GM21515 (cell line): ENCODE measurements at regions not wholly inside any gene's neighbourhood (a gene's known extent, or its start where the extent isn't known, plus 50 kb on each side); places are given as distances from the start of the nearest gene placed in this dataset.
"Not testable (repeated sequence)": the region's sequence is repeated elsewhere in the genome, so short reads cannot be mapped to it uniquely, and the experiment has no call there.

ENCODE experiments used
- ATAC-seq: cut with Tn5 transposase; IDR thresholded peaks from one replicate; pipeline ENCODE4 v1.9.1; 2021; ENCODE audit not compliant: unreplicated experiment

DNA sequence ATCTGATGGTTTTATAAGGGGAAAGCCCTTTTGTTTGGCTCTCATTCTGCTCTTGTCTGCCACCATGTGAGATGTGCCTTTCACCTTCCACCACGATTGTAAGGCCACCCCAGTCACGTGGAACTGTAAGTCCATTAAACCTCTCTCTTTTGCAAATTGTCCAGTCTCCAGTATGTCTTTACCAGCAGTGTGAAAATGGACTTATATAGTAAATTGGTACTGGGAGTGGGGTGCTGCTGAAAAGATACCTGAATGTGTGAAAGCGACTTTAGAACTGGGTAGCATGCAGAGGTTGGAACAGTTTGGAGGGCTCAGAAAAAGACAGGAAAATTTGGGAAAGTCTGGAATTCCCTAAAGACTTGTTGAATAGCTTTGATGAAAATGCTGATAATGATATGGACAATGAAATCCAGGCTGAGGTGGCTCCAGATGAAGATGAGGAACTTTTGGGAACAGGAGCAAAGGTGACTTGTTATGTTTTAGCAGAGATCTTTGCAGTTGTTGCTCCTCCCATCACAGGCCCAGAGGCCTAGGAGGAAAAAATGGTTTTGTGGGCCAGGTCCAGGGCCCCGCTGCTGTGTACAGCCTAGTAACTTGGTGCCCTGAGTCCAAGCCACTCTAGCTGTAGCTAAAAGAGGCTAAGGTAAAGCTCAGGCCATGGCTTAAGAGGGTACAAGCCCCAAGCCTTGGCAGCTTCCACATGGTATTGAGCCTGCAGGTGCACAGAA lies 275.7 kb upstream of the NPSR1 start:
- no peak for ATAC-seq

- no peak for ATAC-seq
These were observed 272.6 kb upstream of the NPSR1 start for GRCh38 chr7:34385384-34385783.

DNA sequence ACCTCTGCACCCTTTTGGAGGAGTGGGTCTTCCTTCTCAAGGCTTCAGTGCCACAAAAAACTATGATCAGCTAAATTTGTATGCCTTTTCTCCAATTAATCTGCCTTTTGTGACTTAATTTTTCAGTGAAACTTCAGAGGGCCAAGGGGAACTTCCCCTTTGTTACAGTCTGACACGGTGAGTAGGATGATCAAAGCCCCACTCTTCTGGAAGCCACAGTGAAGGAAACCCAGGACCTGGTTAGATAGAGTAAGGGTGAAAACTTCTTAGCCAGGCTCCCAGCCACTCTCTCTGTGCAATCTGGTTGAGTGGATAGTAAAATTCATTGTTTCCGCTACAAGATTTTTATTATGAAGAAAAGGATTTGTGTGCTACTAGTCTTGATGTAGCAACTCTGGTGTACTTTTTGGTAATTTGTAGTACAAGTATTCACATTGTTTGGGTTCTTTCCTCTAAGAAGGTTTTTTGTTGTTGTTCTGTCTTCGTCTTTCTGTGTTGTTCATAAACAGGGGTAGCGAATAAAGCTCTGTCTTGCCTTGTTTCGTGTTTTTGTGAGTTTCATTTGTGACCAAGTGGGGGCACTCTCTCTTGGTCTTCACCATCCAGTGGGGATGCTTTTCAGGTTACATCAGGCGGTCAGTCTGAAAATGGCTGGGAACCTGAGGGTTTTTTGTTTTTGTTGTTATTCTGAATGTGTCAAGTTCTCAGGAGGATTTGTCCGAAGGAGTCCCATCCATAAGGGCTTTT lies 268.5 kb upstream of the NPSR1 start:
- no peak for ATAC-seq

- ATAC-seq, result no peak
These were observed 267.9 kb upstream of the NPSR1 start for GRCh38 chr7:34390103-34390502.

DNA sequence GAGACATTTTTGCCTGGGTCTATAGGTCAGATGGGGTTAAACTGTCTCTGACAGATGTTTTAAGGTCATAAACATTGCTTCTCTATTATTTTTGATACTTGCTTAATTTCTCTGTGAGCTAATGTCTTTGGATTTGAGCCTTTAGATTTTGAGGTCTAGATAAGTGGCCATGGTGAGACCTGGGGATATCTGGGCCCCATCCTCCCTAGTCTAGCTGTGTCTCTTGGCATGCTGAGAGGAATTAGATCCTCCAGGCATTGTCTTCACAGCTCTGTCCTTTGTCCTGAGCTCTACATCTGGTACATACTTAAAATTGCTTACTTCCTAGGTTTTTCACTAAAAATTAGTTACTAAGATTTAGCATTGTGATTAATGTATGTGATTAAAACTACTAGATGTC lies 265.0 kb upstream of the NPSR1 start:
- no peak for ATAC-seq

GRCh38 chr7:34396437-34397064 lies 261.5 kb upstream of the NPSR1 start:
- ATAC-seq, result no peak

GRCh38 chr7:34401776-34402175 lies 256.2 kb upstream of the NPSR1 start:
- no peak for ATAC-seq

GRCh38 chr7:34406848-34407530 lies 251.0 kb upstream of the NPSR1 start:
- ATAC-seq, result no peak

DNA sequence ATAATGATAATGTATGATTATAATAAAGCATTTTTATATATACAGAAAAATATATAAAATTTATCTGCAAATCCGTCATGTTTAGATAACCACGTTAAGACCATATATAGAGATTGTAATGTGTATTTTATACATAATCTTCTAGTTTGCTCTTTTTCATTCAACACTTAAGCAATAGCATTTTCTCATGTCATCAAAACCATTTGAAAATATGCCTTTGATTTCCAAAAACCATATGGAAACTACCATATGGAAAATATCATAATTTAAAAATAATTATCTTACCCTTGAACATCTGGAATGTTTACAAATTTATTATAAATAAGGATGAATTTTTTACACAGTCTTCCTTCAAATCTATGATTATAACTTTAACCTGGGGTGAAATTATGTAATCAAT lies 250.4 kb upstream of the NPSR1 start:
- no peak for ATAC-seq

- no peak for ATAC-seq
These were observed 240.2 kb upstream of the NPSR1 start for GRCh38 chr7:34417781-34418180.

DNA sequence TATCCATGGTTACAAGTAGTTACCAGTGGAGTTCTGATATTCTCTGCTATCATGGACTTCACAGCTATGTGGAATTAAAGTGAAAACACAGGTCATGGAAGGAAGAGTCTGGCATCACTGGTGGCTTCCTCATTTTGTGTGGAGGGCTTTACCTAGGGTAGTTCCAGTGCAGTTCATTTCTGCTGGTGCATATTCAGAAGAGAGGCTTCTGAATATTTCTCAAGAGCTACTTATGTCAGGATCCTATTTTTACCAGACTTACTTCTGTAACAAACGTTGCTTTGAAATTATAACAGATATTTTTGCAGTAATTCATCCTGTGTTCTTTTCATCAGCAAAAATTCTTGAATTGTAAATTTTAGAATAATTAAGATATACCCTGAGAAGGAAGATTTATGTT lies 236.5 kb upstream of the NPSR1 start:
- no peak for ATAC-seq

DNA sequence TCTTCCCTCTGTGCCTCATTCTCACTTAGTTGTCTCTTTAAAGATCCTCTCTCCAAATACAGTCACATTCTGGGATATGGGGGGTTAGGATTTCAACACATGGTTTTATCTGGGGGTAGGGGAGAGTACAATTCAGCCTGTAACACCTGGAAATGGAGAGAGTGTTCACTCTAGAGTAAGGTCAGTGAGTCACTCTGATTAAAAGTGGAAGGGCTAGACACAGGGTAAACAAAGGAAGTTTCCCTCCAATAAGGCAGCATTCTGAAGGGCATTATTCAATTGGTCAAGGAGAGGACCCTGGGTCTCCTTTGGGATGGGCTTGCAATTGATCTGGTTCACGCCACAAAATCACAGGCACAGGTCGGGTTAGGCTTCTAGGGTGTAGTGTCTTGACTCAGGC lies 232.8 kb upstream of the NPSR1 start:
- no peak for ATAC-seq

GRCh38 chr7:34425631-34426384 lies 232.2 kb upstream of the NPSR1 start:
- ATAC-seq, result no peak

DNA sequence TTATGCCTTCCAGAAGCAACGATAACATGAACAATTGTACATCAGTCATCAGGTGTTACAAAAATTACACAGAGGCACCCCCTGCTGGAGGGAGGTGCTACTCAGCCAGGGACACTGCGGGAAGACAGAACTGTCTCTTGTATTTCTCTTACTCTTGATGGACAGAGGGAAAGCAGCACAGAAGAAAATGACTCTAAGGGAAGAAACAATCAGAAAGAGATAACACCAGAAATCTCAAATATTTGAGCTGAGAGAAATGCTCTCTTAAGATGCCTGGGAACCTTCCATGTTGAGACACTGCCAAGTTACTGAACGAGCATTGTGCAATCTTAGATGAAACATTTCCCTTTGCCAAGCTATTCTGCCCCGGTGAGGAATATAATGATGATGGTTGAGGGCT lies 227.6 kb upstream of the NPSR1 start:
- ATAC-seq, result no peak

DNA sequence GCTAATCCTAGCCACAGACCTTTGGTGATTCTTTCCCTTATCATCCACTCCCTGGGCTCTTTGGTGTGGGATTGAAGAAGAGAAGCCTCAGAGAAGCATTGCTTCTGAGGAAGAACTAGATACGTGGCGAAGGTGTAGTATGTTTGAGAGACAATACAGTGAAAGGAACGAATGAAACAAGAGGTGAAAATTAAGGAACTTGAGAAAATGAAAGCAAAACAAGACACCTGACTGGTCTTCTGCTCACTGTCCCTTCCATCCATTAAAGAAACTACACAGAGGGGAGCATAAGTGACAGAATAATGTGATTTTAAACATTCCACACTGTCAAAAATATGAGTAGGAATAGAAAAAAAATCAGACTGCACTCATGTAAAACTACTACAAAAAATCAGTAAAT lies 219.6 kb upstream of the NPSR1 start:
- no peak for ATAC-seq

DNA sequence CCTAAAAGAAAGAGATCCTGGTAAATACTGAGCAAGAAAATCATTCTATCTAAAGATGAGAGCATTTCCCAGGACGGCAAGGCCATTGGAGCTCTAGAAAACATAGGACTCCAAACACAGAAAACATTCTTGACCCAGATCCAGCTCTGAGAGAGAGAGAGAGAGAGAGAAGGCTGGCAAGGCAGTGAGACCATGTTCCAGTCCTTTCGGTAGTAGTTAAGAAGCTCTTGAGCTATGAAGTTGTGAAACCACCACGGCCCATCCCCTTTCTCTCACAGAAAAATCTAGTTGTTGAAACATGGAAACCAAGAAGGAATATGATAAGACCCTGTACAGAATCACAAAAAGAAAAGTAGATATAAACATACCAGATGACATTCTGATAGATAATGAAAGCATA lies 212.4 kb upstream of the NPSR1 start:
- ATAC-seq, result no peak

GRCh38 chr7:34448531-34448930 lies 209.5 kb upstream of the NPSR1 start:
- ATAC-seq, result not testable (repeated sequence)

GRCh38 chr7:34449765-34450164 lies 208.3 kb upstream of the NPSR1 start:
- ATAC-seq, result no peak

DNA sequence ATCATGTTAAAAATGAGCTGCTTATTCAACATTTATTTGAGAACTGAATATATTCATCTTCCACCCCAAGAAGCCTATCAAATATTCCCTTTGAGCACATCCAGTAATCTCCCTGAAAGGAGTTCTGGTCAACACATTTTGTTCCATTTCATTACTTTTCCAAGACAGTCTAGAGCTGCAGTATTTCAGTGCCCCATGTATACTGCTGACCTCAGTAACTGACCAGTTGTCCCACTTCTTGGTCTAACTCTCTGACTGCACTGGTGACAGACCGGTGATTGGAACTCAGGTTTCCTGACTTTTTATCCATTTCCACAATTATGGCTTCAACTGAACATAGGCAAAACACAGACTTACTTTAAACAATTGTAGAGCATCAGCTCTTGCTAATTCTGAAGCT lies 206.8 kb upstream of the NPSR1 start:
- no peak for ATAC-seq

DNA sequence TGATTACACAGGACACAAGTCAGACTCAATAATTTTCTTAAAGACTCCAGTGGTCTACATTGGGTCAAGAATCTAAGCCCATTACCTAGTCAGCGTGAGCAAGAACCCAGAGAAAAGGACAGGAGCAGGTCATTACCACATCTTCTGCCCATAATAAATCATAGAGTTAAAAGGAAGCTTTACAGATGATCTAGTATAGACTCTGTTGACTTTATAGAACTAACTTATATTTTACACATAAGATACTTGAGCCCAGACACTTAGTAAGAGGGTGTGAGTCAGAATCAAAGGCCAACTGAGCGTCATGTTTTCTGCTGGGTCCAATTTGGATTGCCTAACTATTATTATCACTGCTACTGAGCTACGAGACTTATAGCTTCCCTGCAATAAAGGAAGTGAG lies 206.1 kb upstream of the NPSR1 start:
- no peak for ATAC-seq

GRCh38 chr7:34452363-34452762 lies 205.7 kb upstream of the NPSR1 start:
- no peak for ATAC-seq
